ENCODE measurements at regions not wholly inside any gene's neighbourhood (a gene's known extent, or its start where the extent isn't known, plus 50 kb on each side); places are given as distances from the start of the nearest gene placed in this dataset.

- TF ChIP-seq SNAI2 (CRISPR knock-in tag; IDR thresholded peaks at IDR 0.05), result no peak
- no peak for TF ChIP-seq RARB (CRISPR knock-in tag; IDR thresholded peaks at IDR 0.05)
- no peak for TF ChIP-seq CSDC2 (CRISPR knock-in tag; IDR thresholded peaks at IDR 0.05)
- TF ChIP-seq, protein P1, sequence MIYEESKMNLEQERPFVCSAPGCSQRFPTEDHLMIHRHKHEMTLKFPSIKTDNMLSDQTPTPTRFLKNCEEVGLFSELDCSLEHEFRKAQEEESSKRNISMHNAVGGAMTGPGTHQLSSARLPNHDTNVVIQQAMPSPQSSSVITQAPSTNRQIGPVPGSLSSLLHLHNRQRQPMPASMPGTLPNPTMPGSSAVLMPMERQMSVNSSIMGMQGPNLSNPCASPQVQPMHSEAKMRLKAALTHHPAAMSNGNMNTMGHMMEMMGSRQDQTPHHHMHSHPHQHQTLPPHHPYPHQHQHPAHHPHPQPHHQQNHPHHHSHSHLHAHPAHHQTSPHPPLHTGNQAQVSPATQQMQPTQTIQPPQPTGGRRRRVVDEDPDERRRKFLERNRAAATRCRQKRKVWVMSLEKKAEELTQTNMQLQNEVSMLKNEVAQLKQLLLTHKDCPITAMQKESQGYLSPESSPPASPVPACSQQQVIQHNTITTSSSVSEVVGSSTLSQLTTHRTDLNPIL (CRISPR knock-in tag; IDR thresholded peaks at IDR 0.05; ENCODE audit: low read depth), result no peak
- no peak for TF ChIP-seq ZFP30 (CRISPR knock-in tag; IDR thresholded peaks at IDR 0.05)
- TF ChIP-seq PATZ1 (CRISPR knock-in tag; IDR thresholded peaks at IDR 0.05; ENCODE audit: borderline replicate concordance), result no peak
Observed at GRCh38 chr5:89253666-89254352, 370.8 kb upstream of the MEF2C start.
